OCI-LY3 (cell line): ENCODE measurements at regions not wholly inside any gene's neighbourhood (a gene's known extent, or its start where the extent isn't known, plus 50 kb on each side); places are given as distances from the start of the nearest gene placed in this dataset.
"Not testable (repeated sequence)": the region's sequence is repeated elsewhere in the genome, so short reads cannot be mapped to it uniquely, and the experiment has no call there.

Source experiments
- EZH2phosphoT487 ChIP-seq: fragments of 200-600 bp; shearing (Covaris generic); IDR thresholded peaks from 2 replicates; pipeline ENCODE4 v1.6.1; 2018; ENCODE audit warnings: antibody characterized with exemption, mixed run types, low read depth
- TF ChIP-seq, protein P1 (sequence below): fragments of 200-600, 300-600 bp; sonication (generic); IDR thresholded peaks from 2 replicates; pipeline ENCODE4 v1.5.1; 2014; ENCODE audit warnings: antibody characterized with exemption, low read length, low read depth

DNA sequence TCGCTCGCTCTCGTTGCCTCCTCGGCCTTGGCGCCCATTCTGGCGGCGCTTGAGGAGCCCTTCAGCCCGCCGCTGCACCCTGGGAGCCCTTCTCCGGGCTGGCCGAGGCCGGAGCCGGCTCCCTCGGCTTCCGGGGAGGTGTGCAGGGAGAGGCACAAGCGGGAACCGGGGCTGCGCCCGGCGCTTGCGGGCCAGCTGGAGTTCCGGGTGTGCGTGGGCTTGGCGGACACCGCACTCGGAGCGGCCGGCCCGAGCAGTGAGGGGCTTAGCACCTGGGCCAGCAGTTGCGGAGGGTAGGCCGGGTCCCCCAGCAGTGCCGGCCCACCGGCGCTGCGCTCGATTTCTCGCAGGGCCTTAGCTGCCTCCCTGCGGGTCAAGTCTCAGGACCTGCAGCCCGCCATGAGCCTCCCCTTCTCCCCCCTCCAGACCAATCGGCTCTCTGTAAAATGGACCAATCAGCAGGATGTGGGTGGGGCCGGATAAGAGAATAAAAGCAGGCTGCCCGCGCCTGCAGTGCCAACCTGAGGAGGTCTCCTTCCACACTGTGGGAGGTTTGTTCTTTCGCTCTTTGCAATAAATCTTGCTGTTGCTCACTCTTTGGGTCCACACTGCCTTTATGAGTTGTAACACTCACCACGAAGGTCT, 62.8 kb upstream of the LGR5 start:
- TF ChIP-seq, protein P1, sequence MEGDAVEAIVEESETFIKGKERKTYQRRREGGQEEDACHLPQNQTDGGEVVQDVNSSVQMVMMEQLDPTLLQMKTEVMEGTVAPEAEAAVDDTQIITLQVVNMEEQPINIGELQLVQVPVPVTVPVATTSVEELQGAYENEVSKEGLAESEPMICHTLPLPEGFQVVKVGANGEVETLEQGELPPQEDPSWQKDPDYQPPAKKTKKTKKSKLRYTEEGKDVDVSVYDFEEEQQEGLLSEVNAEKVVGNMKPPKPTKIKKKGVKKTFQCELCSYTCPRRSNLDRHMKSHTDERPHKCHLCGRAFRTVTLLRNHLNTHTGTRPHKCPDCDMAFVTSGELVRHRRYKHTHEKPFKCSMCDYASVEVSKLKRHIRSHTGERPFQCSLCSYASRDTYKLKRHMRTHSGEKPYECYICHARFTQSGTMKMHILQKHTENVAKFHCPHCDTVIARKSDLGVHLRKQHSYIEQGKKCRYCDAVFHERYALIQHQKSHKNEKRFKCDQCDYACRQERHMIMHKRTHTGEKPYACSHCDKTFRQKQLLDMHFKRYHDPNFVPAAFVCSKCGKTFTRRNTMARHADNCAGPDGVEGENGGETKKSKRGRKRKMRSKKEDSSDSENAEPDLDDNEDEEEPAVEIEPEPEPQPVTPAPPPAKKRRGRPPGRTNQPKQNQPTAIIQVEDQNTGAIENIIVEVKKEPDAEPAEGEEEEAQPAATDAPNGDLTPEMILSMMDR = not testable (repeated sequence)
- TF ChIP-seq EZH2phosphoT487 = not testable (repeated sequence)
